ENCODE measurements at regions not wholly inside any gene's neighbourhood (a gene's known extent, or its start where the extent isn't known, plus 50 kb on each side); places are given as distances from the start of the nearest gene placed in this dataset.
A peak's percentile ranks its signal among the peaks of the same experiment; 100 is the strongest.
"Not testable (repeated sequence)": the region's sequence is repeated elsewhere in the genome, so short reads cannot be mapped to it uniquely, and the experiment has no call there.

- DNase-seq: no peak
These were observed 84.0 kb upstream of the BMP2K start for GRCh38 chr4:78691971-78692821.

GRCh38 chr4:78692822-78693170 is 83.4 kb upstream of the BMP2K start:
- no peak for DNase-seq

GRCh38 chr4:78693777-78694456 is 82.2 kb upstream of the BMP2K start:
- no peak for DNase-seq

- no peak for DNase-seq
These were observed 81.7 kb upstream of the BMP2K start for GRCh38 chr4:78694457-78694787.

GRCh38 chr4:78695910-78696309 is 80.2 kb upstream of the BMP2K start:
- DNase-seq: no peak

- DNase-seq: no peak
These were observed 73.1 kb upstream of the BMP2K start for GRCh38 chr4:78703079-78703478.

- DNase-seq: no peak
These were observed 71.8 kb upstream of the BMP2K start for GRCh38 chr4:78704317-78704716.

GRCh38 chr4:78704981-78705683 is 71.0 kb upstream of the BMP2K start:
- no peak for DNase-seq

- DNase-seq: no peak
These were observed 69.8 kb upstream of the BMP2K start for GRCh38 chr4:78706302-78706701.

- no peak for DNase-seq
These were observed 68.9 kb upstream of the BMP2K start for GRCh38 chr4:78707268-78707667.

GRCh38 chr4:78707793-78708192 is 68.4 kb upstream of the BMP2K start:
- DNase-seq: no peak

- DNase-seq: no peak
These were observed 65.6 kb upstream of the BMP2K start for GRCh38 chr4:78710536-78710935.

- DNase-seq: no peak
These were observed 64.5 kb upstream of the BMP2K start for GRCh38 chr4:78711676-78712075.

GRCh38 chr4:78714598-78714997 is 61.6 kb upstream of the BMP2K start:
- not testable (repeated sequence) for DNase-seq

GRCh38 chr4:78715372-78715771 is 60.8 kb upstream of the BMP2K start:
- not testable (repeated sequence) for DNase-seq

GRCh38 chr4:78717712-78718111 is 58.4 kb upstream of the BMP2K start:
- not testable (repeated sequence) for DNase-seq

- no peak for DNase-seq
These were observed 55.9 kb upstream of the BMP2K start for GRCh38 chr4:78720204-78720603.

- peak; percentile 2 to 11 for DNase-seq
These were observed 55.0 kb upstream of the BMP2K start for GRCh38 chr4:78720994-78721677.

- no peak for DNase-seq
These were observed 54.4 kb upstream of the BMP2K start for GRCh38 chr4:78721747-78722146.

- no peak for DNase-seq
These were observed 53.8 kb upstream of the BMP2K start for GRCh38 chr4:78722320-78722719.

GRCh38 chr4:78722878-78723277 is 53.3 kb upstream of the BMP2K start:
- DNase-seq: no peak

All from CD4-positive, alpha-beta T cell treated with Interleukin-1 beta for 1 hour (primary cell).